ENCODE measurements at regions not wholly inside any gene's neighbourhood (a gene's known extent, or its start where the extent isn't known, plus 50 kb on each side); places are given as distances from the start of the nearest gene placed in this dataset.

GRCh38 chr1:14438127-14438769, 160.2 kb upstream of the KAZN start:
- Histone ChIP-seq H3K9me3 (ENCODE audit: control insufficient read depth in 5 of 5, low read length in 5 of 5) (no peaks in the 10 kb centered on the region), H3K27me3 (ENCODE audit: control insufficient read depth in 5 of 5, insufficient read depth in 4 of 5, low read length in 5 of 5) (no peaks in the 10 kb centered on the region), H3K9ac (ENCODE audit: low read length in 5 of 5) (no peak overlapping the region), H3K4me3 (ENCODE audit: low read depth in 1 of 5, low read length in 5 of 5) (no peak overlapping the region), H3K36me3 (ENCODE audit: control insufficient read depth in 5 of 5, insufficient read depth in 5 of 5, low read length in 5 of 5) (no peaks in the 10 kb centered on the region), H3K4me1 (ENCODE audit: control insufficient read depth in 5 of 5, insufficient read depth in 5 of 5, low read length in 5 of 5) (no peaks in the 10 kb centered on the region), H3K27ac (ENCODE audit: low read depth, low read length) (no peak overlapping the region)

DNA sequence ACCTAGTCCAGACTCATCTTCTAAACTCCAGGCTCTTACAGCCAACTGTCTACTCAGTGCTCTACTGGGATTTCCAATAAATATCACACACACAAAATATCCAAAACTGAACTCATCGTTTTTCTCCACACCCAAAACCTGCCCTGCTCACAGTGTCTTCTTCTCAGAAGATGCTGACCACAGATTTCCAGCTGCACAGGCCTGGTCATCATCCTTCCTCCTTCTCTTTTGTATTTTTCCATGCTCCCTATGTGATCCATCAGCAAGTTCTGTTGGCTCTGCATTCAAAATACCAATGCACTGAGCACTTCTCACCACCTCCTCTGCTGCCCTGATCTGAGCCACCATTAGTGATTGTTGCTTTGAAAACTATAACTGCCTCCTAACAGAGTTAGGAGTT, 159.5 kb upstream of the KAZN start:
- Histone ChIP-seq H3K4me1 (ENCODE audit: control insufficient read depth in 5 of 5, insufficient read depth in 5 of 5, low read length in 5 of 5) (no peaks in the 10 kb centered on the region), H3K9me3 (ENCODE audit: control insufficient read depth in 5 of 5, low read length in 5 of 5) (no peaks in the 10 kb centered on the region), H3K27ac (ENCODE audit: low read depth, low read length) (no peak overlapping the region), H3K9ac (ENCODE audit: low read length in 5 of 5) (no peak overlapping the region), H3K27me3 (ENCODE audit: control insufficient read depth in 5 of 5, insufficient read depth in 4 of 5, low read length in 5 of 5) (no peaks in the 10 kb centered on the region), H3K36me3 (ENCODE audit: control insufficient read depth in 5 of 5, insufficient read depth in 5 of 5, low read length in 5 of 5) (no peaks in the 10 kb centered on the region), H3K4me3 (ENCODE audit: low read depth in 1 of 5, low read length in 5 of 5) (no peak overlapping the region)

- Histone ChIP-seq H3K9ac (ENCODE audit: low read length in 5 of 5) (no peak overlapping the region), H3K4me3 (ENCODE audit: low read depth in 1 of 5, low read length in 5 of 5) (no peak overlapping the region), H3K36me3 (ENCODE audit: control insufficient read depth in 5 of 5, insufficient read depth in 5 of 5, low read length in 5 of 5) (no peaks in the 10 kb centered on the region), H3K27me3 (ENCODE audit: control insufficient read depth in 5 of 5, insufficient read depth in 4 of 5, low read length in 5 of 5) (no peaks in the 10 kb centered on the region), H3K4me1 (ENCODE audit: control insufficient read depth in 5 of 5, insufficient read depth in 5 of 5, low read length in 5 of 5) (no peaks in the 10 kb centered on the region), H3K9me3 (ENCODE audit: control insufficient read depth in 5 of 5, low read length in 5 of 5) (no peaks in the 10 kb centered on the region), H3K27ac (ENCODE audit: low read depth, low read length) (no peak overlapping the region)
Measured at GRCh38 chr1:14440166-14440565, 158.3 kb upstream of the KAZN start.

GRCh38 chr1:14440731-14441130, 157.8 kb upstream of the KAZN start:
- H3K27me3 ChIP-seq (ENCODE audit: control insufficient read depth in 5 of 5, insufficient read depth in 4 of 5, low read length in 5 of 5), result no peaks in the 10 kb centered on the region
- H3K9me3 ChIP-seq (ENCODE audit: control insufficient read depth in 5 of 5, low read length in 5 of 5), result no peaks in the 10 kb centered on the region
- H3K9ac ChIP-seq (ENCODE audit: low read length in 5 of 5), result no peak overlapping the region
- H3K4me3 ChIP-seq (ENCODE audit: low read depth in 1 of 5, low read length in 5 of 5), result no peak overlapping the region
- H3K4me1 ChIP-seq (ENCODE audit: control insufficient read depth in 5 of 5, insufficient read depth in 5 of 5, low read length in 5 of 5), result no peaks in the 10 kb centered on the region
- no peaks in the 10 kb centered on the region for H3K36me3 ChIP-seq (ENCODE audit: control insufficient read depth in 5 of 5, insufficient read depth in 5 of 5, low read length in 5 of 5)
- H3K27ac ChIP-seq (ENCODE audit: low read depth, low read length), result no peak overlapping the region

- H3K27me3 ChIP-seq (ENCODE audit: control insufficient read depth in 5 of 5, insufficient read depth in 4 of 5, low read length in 5 of 5), result no peaks in the 10 kb centered on the region
Measured at GRCh38 chr1:14441302-14441741, 157.2 kb upstream of the KAZN start.

GRCh38 chr1:14442669-14443068, 155.8 kb upstream of the KAZN start:
- Histone ChIP-seq H3K4me3 (ENCODE audit: low read depth in 1 of 5, low read length in 5 of 5) (no peak overlapping the region), H3K36me3 (ENCODE audit: control insufficient read depth in 5 of 5, insufficient read depth in 5 of 5, low read length in 5 of 5) (no peaks in the 10 kb centered on the region)

More at GRCh38 chr1:14441302-14441741, 157.2 kb upstream of the KAZN start:
- Histone ChIP-seq H3K4me1 (ENCODE audit: control insufficient read depth in 5 of 5, insufficient read depth in 5 of 5, low read length in 5 of 5) (no peaks in the 10 kb centered on the region), H3K36me3 (ENCODE audit: control insufficient read depth in 5 of 5, insufficient read depth in 5 of 5, low read length in 5 of 5) (no peaks in the 10 kb centered on the region), H3K27ac (ENCODE audit: low read depth, low read length) (no peak overlapping the region), H3K4me3 (ENCODE audit: low read depth in 1 of 5, low read length in 5 of 5) (no peak overlapping the region), H3K9me3 (ENCODE audit: control insufficient read depth in 5 of 5, low read length in 5 of 5) (no peaks in the 10 kb centered on the region), H3K9ac (ENCODE audit: low read length in 5 of 5) (no peak overlapping the region)

DNA sequence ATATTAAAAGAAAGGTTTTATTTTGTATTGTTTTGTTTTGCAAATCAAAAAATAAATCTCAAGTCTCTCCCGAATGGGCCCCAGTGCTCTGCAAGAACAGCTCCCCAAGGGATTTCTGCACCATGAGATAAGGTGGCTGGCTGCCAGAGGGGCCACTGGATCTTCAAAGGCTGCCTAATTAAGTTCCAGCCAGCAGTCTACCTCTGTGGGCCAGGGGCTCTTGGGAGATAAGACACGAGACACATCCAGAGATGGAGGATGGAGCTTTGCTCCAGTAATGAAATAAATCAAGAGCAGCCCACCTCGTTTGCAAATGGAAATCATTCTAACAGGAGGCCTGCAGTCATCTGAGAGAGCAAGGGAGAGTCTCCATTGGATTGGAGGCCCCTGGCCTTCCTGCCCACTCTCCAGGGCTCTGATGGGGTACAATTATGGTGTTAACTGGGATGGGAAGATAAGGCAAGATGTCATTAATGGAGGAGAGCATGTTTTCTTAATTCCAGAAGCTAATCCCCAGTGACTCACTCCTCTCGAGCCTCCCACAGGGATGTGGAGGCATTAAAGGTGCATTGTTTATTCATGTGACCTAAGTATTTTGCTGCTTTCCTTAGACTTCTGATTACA, 155.2 kb upstream of the KAZN start:
- no peak overlapping the region for H3K27ac ChIP-seq (ENCODE audit: low read depth, low read length)
- no peaks in the 10 kb centered on the region for H3K9me3 ChIP-seq (ENCODE audit: control insufficient read depth in 5 of 5, low read length in 5 of 5)
- H3K4me1 ChIP-seq (ENCODE audit: control insufficient read depth in 5 of 5, insufficient read depth in 5 of 5, low read length in 5 of 5), result no peaks in the 10 kb centered on the region
- H3K36me3 ChIP-seq (ENCODE audit: control insufficient read depth in 5 of 5, insufficient read depth in 5 of 5, low read length in 5 of 5), result no peaks in the 10 kb centered on the region
- no peak overlapping the region for H3K9ac ChIP-seq (ENCODE audit: low read length in 5 of 5)
- H3K27me3 ChIP-seq (ENCODE audit: control insufficient read depth in 5 of 5, insufficient read depth in 4 of 5, low read length in 5 of 5), result no peaks in the 10 kb centered on the region
- no peak overlapping the region for H3K4me3 ChIP-seq (ENCODE audit: low read depth in 1 of 5, low read length in 5 of 5)

More at GRCh38 chr1:14442669-14443068, 155.8 kb upstream of the KAZN start:
- Histone ChIP-seq H3K27ac (ENCODE audit: low read depth, low read length) (no peak overlapping the region), H3K9me3 (ENCODE audit: control insufficient read depth in 5 of 5, low read length in 5 of 5) (no peaks in the 10 kb centered on the region), H3K4me1 (ENCODE audit: control insufficient read depth in 5 of 5, insufficient read depth in 5 of 5, low read length in 5 of 5) (no peaks in the 10 kb centered on the region), H3K9ac (ENCODE audit: low read length in 5 of 5) (no peak overlapping the region), H3K27me3 (ENCODE audit: control insufficient read depth in 5 of 5, insufficient read depth in 4 of 5, low read length in 5 of 5) (no peaks in the 10 kb centered on the region)

- Histone ChIP-seq H3K4me1 (ENCODE audit: control insufficient read depth in 5 of 5, insufficient read depth in 5 of 5, low read length in 5 of 5) (peaks cover 0 to 4% (median 0%) of the 10 kb centered on the region in 5 donors), H3K9me3 (ENCODE audit: control insufficient read depth in 5 of 5, low read length in 5 of 5) (no peaks in the 10 kb centered on the region), H3K27ac (ENCODE audit: low read depth, low read length) (no peak overlapping the region), H3K4me3 (ENCODE audit: low read depth in 1 of 5, low read length in 5 of 5) (no peak overlapping the region), H3K27me3 (ENCODE audit: control insufficient read depth in 5 of 5, insufficient read depth in 4 of 5, low read length in 5 of 5) (no peaks in the 10 kb centered on the region), H3K9ac (ENCODE audit: low read length in 5 of 5) (no peak overlapping the region), H3K36me3 (ENCODE audit: control insufficient read depth in 5 of 5, insufficient read depth in 5 of 5, low read length in 5 of 5) (no peaks in the 10 kb centered on the region)
Measured at GRCh38 chr1:14451217-14451616, 147.3 kb upstream of the KAZN start.

DNA sequence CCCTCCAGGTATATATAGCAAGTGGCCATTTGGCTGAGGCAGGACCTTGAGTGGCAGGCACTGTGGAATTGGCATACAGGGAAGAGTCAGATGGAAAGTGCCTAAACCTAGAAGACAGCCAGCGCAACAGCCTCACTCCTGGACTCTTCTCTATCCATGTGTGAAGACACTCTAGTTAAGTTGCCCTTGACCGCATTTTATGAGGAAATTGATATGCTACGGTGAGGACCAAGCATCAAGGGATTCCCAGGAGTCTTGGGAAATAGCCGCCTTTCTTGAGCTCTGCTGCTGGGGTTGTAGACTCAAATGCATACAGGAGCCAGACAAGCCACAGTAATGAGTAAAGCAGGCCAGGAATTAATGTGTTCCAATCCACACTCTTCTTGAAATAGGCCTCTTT, 145.9 kb upstream of the KAZN start:
- Histone ChIP-seq H3K4me1 (ENCODE audit: control insufficient read depth in 5 of 5, insufficient read depth in 5 of 5, low read length in 5 of 5) (peaks cover 0 to 4% (median 0%) of the 10 kb centered on the region in 5 donors), H3K9ac (ENCODE audit: low read length in 5 of 5) (no peak overlapping the region), H3K27me3 (ENCODE audit: control insufficient read depth in 5 of 5, insufficient read depth in 4 of 5, low read length in 5 of 5) (no peaks in the 10 kb centered on the region), H3K36me3 (ENCODE audit: control insufficient read depth in 5 of 5, insufficient read depth in 5 of 5, low read length in 5 of 5) (no peaks in the 10 kb centered on the region), H3K9me3 (ENCODE audit: control insufficient read depth in 5 of 5, low read length in 5 of 5) (no peaks in the 10 kb centered on the region), H3K4me3 (ENCODE audit: low read depth in 1 of 5, low read length in 5 of 5) (no peak overlapping the region), H3K27ac (ENCODE audit: low read depth, low read length) (no peak overlapping the region)

DNA sequence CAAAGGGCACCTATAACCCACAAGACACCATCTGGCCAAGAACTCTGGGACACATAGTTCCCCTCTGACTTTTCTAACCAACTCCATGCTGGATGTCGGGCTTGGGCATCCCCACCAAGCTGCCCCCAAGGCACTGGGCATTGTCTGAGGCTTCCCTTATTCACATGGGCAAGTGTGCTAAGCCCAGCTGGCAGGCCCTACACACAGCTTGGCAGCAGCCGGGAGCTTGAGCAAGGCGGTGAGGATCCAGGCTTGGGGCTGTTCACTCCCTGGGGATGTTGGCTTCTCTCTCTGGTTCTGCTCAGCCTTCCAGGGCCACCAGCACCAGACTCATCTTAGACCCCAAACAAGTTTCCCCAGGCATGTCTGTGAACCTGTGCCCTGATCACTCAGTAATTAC, 138.3 kb upstream of the KAZN start:
- no peaks in the 10 kb centered on the region for H3K27me3 ChIP-seq (ENCODE audit: control insufficient read depth in 5 of 5, insufficient read depth in 4 of 5, low read length in 5 of 5)
- no peak overlapping the region for H3K4me3 ChIP-seq (ENCODE audit: low read depth in 1 of 5, low read length in 5 of 5)
- H3K9me3 ChIP-seq (ENCODE audit: control insufficient read depth in 5 of 5, low read length in 5 of 5), result no peaks in the 10 kb centered on the region

More for the DNA sequence above, 138.3 kb upstream of the KAZN start:
- H3K36me3 ChIP-seq (ENCODE audit: control insufficient read depth in 5 of 5, insufficient read depth in 5 of 5, low read length in 5 of 5), result no peaks in the 10 kb centered on the region
- H3K9ac ChIP-seq (ENCODE audit: low read length in 5 of 5), result no peak overlapping the region
- peaks cover 0 to 31% (median 7%) of the 10 kb centered on the region in 5 donors for H3K4me1 ChIP-seq (ENCODE audit: control insufficient read depth in 5 of 5, insufficient read depth in 5 of 5, low read length in 5 of 5)
- no peak overlapping the region for H3K27ac ChIP-seq (ENCODE audit: low read depth, low read length)
